ENCODE measurements at regions not wholly inside any gene's neighbourhood (a gene's known extent, or its start where the extent isn't known, plus 50 kb on each side); places are given as distances from the start of the nearest gene placed in this dataset.
"Not testable (repeated sequence)": the region's sequence is repeated elsewhere in the genome, so short reads cannot be mapped to it uniquely, and the experiment has no call there.

- H3K27ac ChIP-seq: no peak overlapping the region
- TF ChIP-seq ZFX (IDR thresholded peaks at IDR 0.05): no peak
- TF ChIP-seq CTCF (conservative IDR thresholded peaks at IDR 0.05): no peak
These were observed 262.8 kb downstream of the PTH2R start for GRCh38 chr2:208669394-208669793.

DNA sequence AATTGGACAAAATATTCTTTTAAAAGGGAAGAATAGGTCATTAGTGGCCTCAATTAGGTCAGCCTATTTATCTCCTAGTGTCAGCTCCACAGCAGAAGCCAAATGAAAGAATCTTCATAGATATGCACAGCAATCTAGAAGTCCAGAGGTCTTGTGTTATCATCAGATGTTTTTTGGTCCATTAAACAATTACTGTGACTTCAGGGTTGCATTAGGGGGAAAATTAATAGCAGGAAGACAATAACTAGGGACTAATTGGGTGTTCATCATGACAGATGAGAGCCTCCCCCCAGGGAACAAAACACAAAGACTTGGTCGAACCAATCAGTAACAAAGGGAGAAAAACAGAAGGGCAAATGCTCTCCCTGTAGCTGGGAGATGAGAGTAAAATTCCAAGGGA lies 264.7 kb downstream of the PTH2R start:
- TF ChIP-seq ZFX (IDR thresholded peaks at IDR 0.05): no peak
- TF ChIP-seq CTCF (conservative IDR thresholded peaks at IDR 0.05): no peak
- H3K27ac ChIP-seq: no peak overlapping the region

DNA sequence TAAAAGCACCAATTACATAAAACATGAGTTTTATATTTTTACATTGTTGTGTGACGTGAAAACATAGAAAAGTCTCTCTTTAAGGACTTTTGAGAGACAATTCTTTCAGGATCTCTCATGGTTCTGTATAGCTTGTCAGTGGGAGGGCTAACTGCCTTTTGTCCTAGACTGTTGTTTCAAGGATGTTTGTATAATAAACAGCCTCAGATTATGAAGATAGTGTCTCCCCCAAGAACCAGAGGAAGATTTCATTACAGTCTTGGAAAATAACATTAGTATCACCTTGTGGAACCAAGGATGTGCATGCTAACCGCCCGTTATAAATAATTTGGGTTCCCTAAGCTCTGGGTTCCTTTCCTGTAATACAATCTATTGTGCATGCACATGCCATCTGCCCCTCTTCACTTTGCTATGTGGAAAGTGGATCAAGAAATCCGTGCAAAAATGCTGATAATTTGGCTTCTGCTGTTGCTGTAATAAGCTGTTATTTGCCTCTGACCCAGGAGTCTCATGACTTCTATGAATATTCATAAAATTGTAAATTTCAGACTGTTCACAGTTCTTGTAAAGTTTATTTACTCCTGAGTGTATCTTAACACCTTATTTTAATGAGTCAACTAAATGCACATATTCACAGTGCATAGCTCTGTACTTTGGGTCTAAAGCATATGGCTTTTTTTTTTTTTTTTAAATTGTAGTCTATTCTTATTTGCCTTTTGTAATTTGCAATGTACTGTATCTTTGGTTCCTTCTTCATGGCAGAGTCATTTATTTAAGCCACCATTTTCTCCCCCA lies 265.5 kb downstream of the PTH2R start:
- no peak overlapping the region for H3K27ac ChIP-seq
- TF ChIP-seq CTCF (conservative IDR thresholded peaks at IDR 0.05) (no peak), ZFX (IDR thresholded peaks at IDR 0.05) (no peak)

DNA sequence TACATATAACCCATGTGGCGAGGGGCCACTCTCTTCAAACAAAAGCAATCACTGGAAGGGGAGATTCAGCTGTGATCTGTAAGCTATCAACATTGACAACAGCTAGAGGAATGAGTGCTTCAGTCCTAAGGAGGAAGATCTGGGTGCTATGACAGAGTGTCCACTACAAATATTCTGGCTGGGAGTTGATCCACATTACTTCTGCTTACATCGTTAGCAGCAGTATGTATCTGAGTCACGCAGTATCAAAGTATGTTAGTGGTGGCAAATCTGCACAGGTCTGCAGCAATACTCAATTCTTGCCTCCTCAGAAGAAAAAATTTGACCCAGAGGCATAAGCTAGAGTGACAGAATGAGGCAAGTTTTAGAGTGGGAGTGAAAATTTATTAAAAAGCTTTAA lies 267.0 kb downstream of the PTH2R start:
- TF ChIP-seq CTCF (conservative IDR thresholded peaks at IDR 0.05) (no peak), ZFX (IDR thresholded peaks at IDR 0.05) (no peak)
- no peak overlapping the region for H3K27ac ChIP-seq

DNA sequence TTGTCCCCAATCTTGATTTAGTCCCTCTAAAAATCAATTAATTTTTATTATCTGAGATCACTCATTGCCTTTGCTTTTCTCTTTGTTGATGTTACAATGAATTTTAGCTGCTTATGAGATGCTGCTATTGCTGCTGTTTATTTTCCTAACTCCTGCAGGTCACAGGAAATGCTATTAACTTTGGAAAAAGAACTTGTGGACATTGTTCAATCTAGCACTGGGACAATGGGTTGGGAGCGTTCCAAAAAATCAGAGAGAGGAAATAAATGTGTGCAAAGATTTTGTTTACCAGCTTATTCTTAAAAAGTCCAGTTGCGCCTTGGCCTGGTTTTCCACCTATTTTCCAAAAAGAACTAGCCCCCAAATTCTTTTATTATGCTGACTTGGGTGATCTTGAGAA lies 268.3 kb downstream of the PTH2R start:
- TF ChIP-seq ZFX (IDR thresholded peaks at IDR 0.05): no peak
- H3K27ac ChIP-seq: no peak overlapping the region

DNA sequence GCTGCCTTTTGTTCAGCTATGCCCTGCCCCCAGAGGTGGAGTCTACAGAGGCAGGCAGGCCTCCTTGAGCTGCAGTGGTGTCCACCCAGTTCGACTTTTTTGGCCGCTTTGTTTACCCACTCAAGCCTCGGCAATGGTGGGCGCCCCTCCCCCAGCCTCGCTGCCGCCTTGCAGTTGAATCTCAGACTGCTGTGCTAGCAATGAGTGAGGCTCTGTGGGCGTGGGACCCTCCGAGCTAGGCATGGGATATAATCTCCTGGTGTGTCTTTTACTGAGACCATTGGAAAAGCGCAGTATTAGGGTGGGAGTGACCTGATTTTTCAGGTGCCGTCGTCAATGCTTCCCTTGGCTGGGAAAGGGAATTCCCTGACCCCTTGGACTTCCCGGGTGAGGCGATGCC lies 279.3 kb downstream of the PTH2R start:
- H3K27ac ChIP-seq: not testable (repeated sequence)

GRCh38 chr2:208686665-208687064 lies 280.1 kb downstream of the PTH2R start:
- H3K27ac ChIP-seq: no peak overlapping the region
- no peak for TF ChIP-seq ZFX (IDR thresholded peaks at IDR 0.05)
- TF ChIP-seq CTCF (conservative IDR thresholded peaks at IDR 0.05): no peak

DNA sequence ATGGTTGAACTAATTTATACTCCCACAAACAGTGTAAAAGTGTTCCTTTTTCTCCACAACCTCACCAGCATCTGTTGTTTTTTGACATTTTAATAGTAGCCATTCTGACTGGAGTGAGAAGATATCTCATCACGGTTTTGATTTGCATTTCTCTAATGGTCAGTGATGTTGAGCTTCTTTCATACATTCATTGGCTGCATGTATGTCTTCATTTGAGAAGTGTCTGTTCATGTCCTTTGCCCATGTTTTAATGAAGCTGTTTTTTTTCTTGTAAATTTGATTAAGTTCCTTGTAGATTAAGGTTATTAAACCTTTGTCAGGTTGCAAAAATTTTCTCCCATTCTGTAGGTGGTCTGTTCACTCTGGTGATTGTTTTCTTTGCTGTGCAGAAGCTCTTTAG lies 281.1 kb downstream of the PTH2R start:
- not testable (repeated sequence) for H3K27ac ChIP-seq

DNA sequence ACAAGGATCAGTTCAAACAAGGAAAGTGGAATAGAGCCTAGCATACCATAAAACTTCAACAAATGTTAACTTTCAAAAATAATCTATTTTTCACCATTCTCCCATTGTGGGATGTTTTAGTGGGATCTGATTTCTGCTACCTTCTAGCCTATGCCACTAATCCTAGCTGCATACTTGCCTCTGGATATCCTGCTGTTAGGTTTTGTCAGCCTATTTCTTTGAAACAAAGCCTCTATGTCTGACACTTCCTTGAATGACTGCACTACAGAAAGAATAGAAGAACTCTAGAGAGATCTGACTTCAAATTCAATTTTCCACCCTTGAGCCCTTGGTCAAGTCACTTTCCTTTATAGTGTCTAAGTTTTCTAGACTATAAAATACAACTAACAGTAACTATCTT lies 291.5 kb downstream of the PTH2R start:
- no peak for TF ChIP-seq CTCF (conservative IDR thresholded peaks at IDR 0.05)
- no peak for TF ChIP-seq ZFX (IDR thresholded peaks at IDR 0.05)

More for the DNA sequence above, 291.5 kb downstream of the PTH2R start:
- no peak overlapping the region for H3K27ac ChIP-seq
